RWPE2 (cell line): ENCODE measurements at regions not wholly inside any gene's neighbourhood (a gene's known extent, or its start where the extent isn't known, plus 50 kb on each side); places are given as distances from the start of the nearest gene placed in this dataset.

Experiments
- ATAC-seq: fragments of 200-7000 bp; cut with Tn5 transposase; 3 replicates; pipeline ENCODE4 v1.9.1; 2021; ENCODE audit warnings: low read depth
- DNase-seq: peaks from one replicate; pipeline ENCODE4 v3.0.0-alpha.2; 2020; ENCODE audit warnings: low spot score
- H3K27ac ChIP-seq: fragments of 450-650 bp; 2 replicates; pipeline ENCODE4 v1.5.1; 2017; ENCODE audit warnings: mild to moderate bottlenecking; ENCODE audit not compliant: poor library complexity, severe bottlenecking
- H3K27me3 ChIP-seq: fragments of 250-450 bp; sonication (Bioruptor Pico); 2 replicates; pipeline ENCODE4 v1.5.1; 2021; ENCODE audit warnings: mild to moderate bottlenecking, moderate library complexity; ENCODE audit not compliant: insufficient read depth, poor library complexity, severe bottlenecking
- H3K36me3 ChIP-seq: fragments of 250-450 bp; sonication (Bioruptor Pico); 2 replicates; pipeline ENCODE4 v1.5.1; 2020; ENCODE audit warnings: low read depth, mild to moderate bottlenecking, moderate library complexity
- H3K4me1 ChIP-seq: fragments of 250-450 bp; sonication (Bioruptor Pico); 2 replicates; pipeline ENCODE4 v1.5.1; 2021; ENCODE audit warnings: mild to moderate bottlenecking, moderate library complexity; ENCODE audit not compliant: insufficient read depth, poor library complexity, severe bottlenecking
- H3K4me3 ChIP-seq: fragments of 250-450 bp; sonication (Bioruptor Pico); 2 replicates; pipeline ENCODE4 v1.5.1; 2021; ENCODE audit warnings: mild to moderate bottlenecking, moderate library complexity; ENCODE audit not compliant: severe bottlenecking
- H3K9me3 ChIP-seq: fragments of 250-450 bp; sonication (Bioruptor Pico); 2 replicates; pipeline ENCODE4 v1.5.1; 2021; ENCODE audit warnings: mild to moderate bottlenecking, moderate library complexity; ENCODE audit not compliant: severe bottlenecking
- TF ChIP-seq, protein P1 (sequence below): fragments of 450-650 bp; IDR thresholded peaks from one replicate; pipeline ENCODE4 v1.5.1; 2017; ENCODE audit warnings: mild to moderate bottlenecking, moderate library complexity; ENCODE audit not compliant: poor library complexity, severe bottlenecking

DNA sequence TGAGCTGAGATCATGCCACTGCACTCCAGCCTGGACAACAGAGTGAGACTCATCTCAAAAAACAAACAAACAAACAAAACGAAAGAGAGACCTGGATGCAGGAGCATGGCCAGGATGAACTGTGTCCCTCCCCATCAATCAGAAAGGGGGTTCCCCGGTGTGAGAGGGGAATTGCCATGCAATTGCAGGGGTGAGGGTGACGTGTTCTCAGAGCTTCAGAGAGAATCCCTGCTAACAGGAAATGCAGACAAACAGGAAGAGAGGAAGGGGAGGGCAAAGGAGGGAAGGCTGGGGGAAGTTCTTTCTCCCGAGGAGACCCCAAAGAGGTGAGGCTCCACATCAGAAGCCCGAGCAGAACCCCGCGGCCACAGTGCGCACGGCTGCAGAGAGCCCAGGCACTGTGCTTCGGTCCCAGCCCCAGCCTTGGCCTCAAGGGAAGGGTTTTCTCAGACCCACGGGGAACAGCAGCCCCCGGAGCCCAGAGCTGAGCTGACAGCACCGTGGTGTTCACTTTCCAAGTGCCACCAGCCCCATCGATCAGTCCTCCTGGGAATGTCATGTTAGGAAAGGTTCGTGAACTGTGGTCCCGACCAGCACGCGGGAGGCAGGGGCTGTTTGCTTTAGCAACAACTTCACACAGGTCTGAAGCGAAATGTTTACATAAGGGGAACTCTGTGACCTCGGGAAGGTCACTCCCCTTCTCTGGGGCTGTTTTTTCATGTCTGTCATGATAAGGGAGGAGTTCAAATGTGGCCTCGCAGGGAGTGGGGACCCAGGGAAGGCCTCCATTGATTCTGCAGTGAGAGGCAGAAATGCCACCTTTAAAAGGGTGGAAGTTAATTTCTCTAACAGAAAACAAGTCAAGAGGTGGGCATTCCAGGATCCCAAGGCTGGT is 108.0 kb upstream of the ANO1 start:
- Histone ChIP-seq H3K4me3 (no peak overlapping the region), H3K4me1 (no peaks in the 10 kb centered on the region), H3K27ac (no peak overlapping the region), H3K9me3 (no peaks in the 10 kb centered on the region), H3K27me3 (no peaks in the 10 kb centered on the region), H3K36me3 (no peaks in the 10 kb centered on the region)
- TF ChIP-seq, protein P1, sequence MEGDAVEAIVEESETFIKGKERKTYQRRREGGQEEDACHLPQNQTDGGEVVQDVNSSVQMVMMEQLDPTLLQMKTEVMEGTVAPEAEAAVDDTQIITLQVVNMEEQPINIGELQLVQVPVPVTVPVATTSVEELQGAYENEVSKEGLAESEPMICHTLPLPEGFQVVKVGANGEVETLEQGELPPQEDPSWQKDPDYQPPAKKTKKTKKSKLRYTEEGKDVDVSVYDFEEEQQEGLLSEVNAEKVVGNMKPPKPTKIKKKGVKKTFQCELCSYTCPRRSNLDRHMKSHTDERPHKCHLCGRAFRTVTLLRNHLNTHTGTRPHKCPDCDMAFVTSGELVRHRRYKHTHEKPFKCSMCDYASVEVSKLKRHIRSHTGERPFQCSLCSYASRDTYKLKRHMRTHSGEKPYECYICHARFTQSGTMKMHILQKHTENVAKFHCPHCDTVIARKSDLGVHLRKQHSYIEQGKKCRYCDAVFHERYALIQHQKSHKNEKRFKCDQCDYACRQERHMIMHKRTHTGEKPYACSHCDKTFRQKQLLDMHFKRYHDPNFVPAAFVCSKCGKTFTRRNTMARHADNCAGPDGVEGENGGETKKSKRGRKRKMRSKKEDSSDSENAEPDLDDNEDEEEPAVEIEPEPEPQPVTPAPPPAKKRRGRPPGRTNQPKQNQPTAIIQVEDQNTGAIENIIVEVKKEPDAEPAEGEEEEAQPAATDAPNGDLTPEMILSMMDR, result no peak
- DNase-seq (no peak), ATAC-seq (no peak)

DNA sequence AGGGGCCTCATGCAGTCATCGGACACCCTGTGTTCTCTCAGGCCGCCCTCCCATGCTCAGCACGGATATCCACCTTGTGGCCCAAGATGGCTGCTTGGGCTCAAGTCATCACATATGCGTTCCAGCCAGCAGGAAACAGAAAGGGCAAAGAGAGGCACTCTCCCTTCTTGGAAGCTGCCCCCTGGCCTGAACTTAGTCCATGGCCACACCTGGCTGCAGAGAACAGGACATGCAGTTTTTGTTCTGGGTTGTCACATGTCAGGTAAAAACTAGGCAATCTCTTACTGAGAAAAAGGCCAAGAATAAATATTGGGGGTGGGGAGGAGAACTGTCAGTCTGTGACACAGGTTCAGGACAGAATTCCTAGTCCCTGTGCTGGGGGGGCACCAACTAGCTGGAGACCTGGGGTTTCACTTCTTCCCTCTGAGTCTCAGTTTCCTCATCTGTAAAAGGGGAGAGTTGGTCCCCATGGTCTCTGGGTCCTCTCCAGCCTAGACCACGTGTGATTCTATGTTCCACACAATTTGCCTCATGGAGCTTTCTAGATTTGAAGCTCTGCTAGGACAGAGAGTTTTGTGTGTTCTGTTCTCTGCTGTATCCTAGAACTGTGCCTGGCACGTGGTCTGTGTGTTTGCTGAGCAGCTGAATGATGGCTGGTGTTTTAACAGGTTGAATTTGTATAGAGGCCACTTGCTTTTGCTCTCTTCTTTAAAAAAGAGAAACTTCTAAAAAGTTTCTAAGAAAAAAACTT is 107.2 kb upstream of the ANO1 start:
- TF ChIP-seq, protein P1, result no peak
- DNase-seq, result no peak
- no peaks in the 10 kb centered on the region for H3K36me3 ChIP-seq
- ATAC-seq, result no peak
- no peak overlapping the region for H3K4me3 ChIP-seq
- no peak overlapping the region for H3K27ac ChIP-seq
- no peaks in the 10 kb centered on the region for H3K4me1 ChIP-seq
- no peaks in the 10 kb centered on the region for H3K9me3 ChIP-seq
- H3K27me3 ChIP-seq, result no peaks in the 10 kb centered on the region

GRCh38 chr11:69971741-69972140 is 106.4 kb upstream of the ANO1 start:
- no peaks in the 10 kb centered on the region for H3K4me1 ChIP-seq
- TF ChIP-seq, protein P1, result no peak
- H3K27ac ChIP-seq, result no peak overlapping the region
- H3K27me3 ChIP-seq, result no peaks in the 10 kb centered on the region
- H3K36me3 ChIP-seq, result no peaks in the 10 kb centered on the region
- ATAC-seq (no peak), DNase-seq (no peak)
- no peak overlapping the region for H3K4me3 ChIP-seq
- no peaks in the 10 kb centered on the region for H3K9me3 ChIP-seq

DNA sequence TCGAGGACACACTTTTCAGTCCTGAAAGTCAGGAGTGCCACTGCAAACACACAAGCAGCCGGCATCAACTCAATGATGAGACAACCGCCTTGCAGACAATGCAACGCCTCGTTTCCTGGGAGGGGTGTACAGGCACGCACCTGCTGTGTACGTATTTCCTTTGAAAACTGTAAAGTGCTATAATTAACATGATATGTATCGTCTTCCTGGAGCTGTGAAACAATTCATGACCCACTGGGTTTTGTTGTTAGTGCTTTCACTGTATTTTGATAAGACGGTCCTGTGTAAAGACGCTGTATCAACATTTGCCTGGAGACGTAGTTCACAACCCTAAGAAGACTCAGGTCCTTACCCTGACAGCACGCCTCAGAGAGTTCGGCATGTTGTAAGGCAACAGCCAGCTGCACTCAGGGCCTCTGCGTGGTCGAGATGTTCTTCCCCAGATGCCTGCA is 105.7 kb upstream of the ANO1 start:
- ATAC-seq (no peak), DNase-seq (no peak)
- H3K4me1 ChIP-seq, result no peaks in the 10 kb centered on the region
- no peak overlapping the region for H3K4me3 ChIP-seq
- H3K9me3 ChIP-seq, result no peaks in the 10 kb centered on the region
- no peaks in the 10 kb centered on the region for H3K36me3 ChIP-seq
- H3K27me3 ChIP-seq, result no peaks in the 10 kb centered on the region
- no peak overlapping the region for H3K27ac ChIP-seq
- TF ChIP-seq, protein P1, result no peak
